ENCODE measurements at regions not wholly inside any gene's neighbourhood (a gene's known extent, or its start where the extent isn't known, plus 50 kb on each side); places are given as distances from the start of the nearest gene placed in this dataset.

- H3K36me3 ChIP-seq (ENCODE audit: control insufficient read depth in 2 of 2, insufficient read depth in 2 of 2, low read length in 1 of 2), result no peaks in the 10 kb centered on the region
- DNase-seq (ENCODE audit: low read depth, low spot score) (no peak), ATAC-seq (no peak), FAIRE-seq (no peak)
- no peak overlapping the region for H3K4me2 ChIP-seq (ENCODE audit: control insufficient read depth, insufficient read depth)
- ChIA-PET CTCF (interaction anchor here (0.7 kb wide), 1 partner anchor 652 kb away, joined by 3 read pairs; no protein-coding TSS in a partner anchor), RAD21 (ENCODE audit: unreplicated experiment) (no interaction called here), SMC1A (ENCODE audit: uncharacterized antibody, unreplicated experiment) (no interaction called here), POLR2A (no interaction called here)
- in situ Hi-C loops (cut with MboI), result no loop called here
- no peaks in the 10 kb centered on the region for H3K79me2 ChIP-seq (ENCODE audit: control insufficient read depth, insufficient read depth, low read length)
- H3K9me3 ChIP-seq (replicated peaks; ENCODE audit: control insufficient read depth, insufficient read depth, low read length), result no peaks in the 10 kb centered on the region
- H4K20me1 ChIP-seq (ENCODE audit: control insufficient read depth, insufficient read depth), result no peaks in the 10 kb centered on the region
- H2AFZ ChIP-seq (ENCODE audit: control insufficient read depth, low read depth, low read length), result no peak overlapping the region
- H3K27me3 ChIP-seq (replicated peaks in 1 of 2; ENCODE audit: control insufficient read depth in 2 of 2, insufficient read depth in 2 of 2, low read length in 1 of 2), result no peaks in the 10 kb centered on the region
- H3K27ac ChIP-seq (ENCODE audit: control insufficient read depth, insufficient read depth), result no peak overlapping the region
- H3K4me1 ChIP-seq (ENCODE audit: control insufficient read depth, insufficient read depth, low read length), result no peaks in the 10 kb centered on the region
- no peak overlapping the region for H3K4me3 ChIP-seq
- no peak overlapping the region for H3K9ac ChIP-seq (ENCODE audit: control insufficient read depth, insufficient read depth, low read length)
- intact Hi-C loops (cut with micrococcal nuclease; ENCODE audit: unreplicated experiment), result no loop called here
- BruUV-seq (replicated peaks), result no TSS peak
- no peak for TF ChIP-seq HDAC6 (IDR thresholded peaks at IDR 0.05; ENCODE audit: unreplicated experiment)
- no peak for TF ChIP-seq JUNB (IDR thresholded peaks at IDR 0.05)
- no peak for TF ChIP-seq MAX (IDR thresholded peaks at IDR 0.05; ENCODE audit: low read depth, low read length)
- no peak for TF ChIP-seq CTCF (IDR thresholded peaks at IDR 0.05 in 2 of 3, conservative IDR thresholded peaks at IDR 0.05 in 1 of 3; ENCODE audit: control insufficient read depth in 2 of 3, extremely low read depth in 1 of 3, insufficient read depth in 1 of 3, low read depth in 3 of 3, low read length in 3 of 3)
- no peak for TF ChIP-seq POLR2A (IDR thresholded peaks at IDR 0.05; ENCODE audit: low read depth, low read length)
- no peak for TF ChIP-seq MTA3 (IDR thresholded peaks at IDR 0.05; ENCODE audit: borderline replicate concordance, low read length)
- no peak for TF ChIP-seq IRF3 (IDR thresholded peaks at IDR 0.05)
- TF ChIP-seq ATF3 (IDR thresholded peaks at IDR 0.05; ENCODE audit: borderline replicate concordance, extremely low read depth, low read depth, low read length), result no peak
- TF ChIP-seq IRF5 (IDR thresholded peaks at IDR 0.05; ENCODE audit: borderline replicate concordance), result no peak
- TF ChIP-seq ZSCAN29 (IDR thresholded peaks at IDR 0.05), result no peak
- TF ChIP-seq EED (IDR thresholded peaks at IDR 0.05; ENCODE audit: low read depth), result no peak
- no peak for TF ChIP-seq TCF12 (IDR thresholded peaks at IDR 0.05; ENCODE audit: low read depth, low read length)
- TF ChIP-seq ZNF24 (IDR thresholded peaks at IDR 0.05), result no peak
- no peak for TF ChIP-seq EP300 (IDR thresholded peaks at IDR 0.05; ENCODE audit: borderline replicate concordance in 1 of 2, control insufficient read depth in 1 of 2, low read depth in 2 of 2, low read length in 2 of 2)
- TF ChIP-seq RELB (IDR thresholded peaks at IDR 0.05; ENCODE audit: low read depth), result no peak
- no peak for TF ChIP-seq HDGF (IDR thresholded peaks at IDR 0.05)
- no peak for TF ChIP-seq CREM (IDR thresholded peaks at IDR 0.05; ENCODE audit: low read depth)
Measured at GRCh38 chr7:110224643-110225042, 866.3 kb upstream of the LRRN3 start.
